ENCODE measurements at regions not wholly inside any gene's neighbourhood (a gene's known extent, or its start where the extent isn't known, plus 50 kb on each side); places are given as distances from the start of the nearest gene placed in this dataset.

DNA sequence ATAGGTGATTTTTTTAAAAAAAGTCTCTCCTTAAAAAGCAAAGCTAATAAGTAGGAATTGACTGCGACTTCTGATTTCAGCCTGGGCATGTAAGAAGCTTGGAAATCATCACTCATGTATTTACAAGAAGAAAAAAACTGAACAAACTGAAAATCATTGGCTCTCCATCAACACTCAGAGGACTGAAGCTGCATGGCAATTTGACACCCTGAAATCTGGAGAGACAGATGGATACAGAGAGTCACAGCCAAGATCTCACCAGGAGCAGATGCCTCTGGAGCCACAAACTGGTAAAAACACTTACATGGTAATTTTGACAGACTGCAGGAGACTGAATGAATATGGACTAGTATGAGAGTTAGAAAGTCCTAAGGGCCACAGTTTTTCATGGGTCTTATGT, 191.2 kb upstream of the TCF21 start:
- peak; percentile 96 for DNase-seq

DNA sequence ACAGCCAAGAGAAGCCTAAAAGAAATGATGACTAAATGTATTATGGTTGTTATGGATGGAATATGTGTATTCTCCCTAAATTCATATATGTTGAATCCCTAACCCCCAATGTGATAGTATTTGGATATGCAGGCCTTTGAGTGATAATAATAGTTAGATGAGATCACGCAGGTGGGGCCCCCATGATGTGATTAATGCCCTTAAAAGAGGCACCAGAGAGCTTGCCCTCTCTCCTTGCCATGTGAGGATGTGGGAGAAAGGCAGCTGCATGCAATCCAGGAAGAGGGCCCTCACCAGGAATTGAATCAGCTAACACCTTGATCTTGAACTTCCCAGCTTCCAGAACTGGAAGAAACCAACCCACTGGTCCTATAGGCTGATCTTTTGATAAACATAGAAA, 190.6 kb upstream of the TCF21 start:
- DNase-seq: no peak

DNA sequence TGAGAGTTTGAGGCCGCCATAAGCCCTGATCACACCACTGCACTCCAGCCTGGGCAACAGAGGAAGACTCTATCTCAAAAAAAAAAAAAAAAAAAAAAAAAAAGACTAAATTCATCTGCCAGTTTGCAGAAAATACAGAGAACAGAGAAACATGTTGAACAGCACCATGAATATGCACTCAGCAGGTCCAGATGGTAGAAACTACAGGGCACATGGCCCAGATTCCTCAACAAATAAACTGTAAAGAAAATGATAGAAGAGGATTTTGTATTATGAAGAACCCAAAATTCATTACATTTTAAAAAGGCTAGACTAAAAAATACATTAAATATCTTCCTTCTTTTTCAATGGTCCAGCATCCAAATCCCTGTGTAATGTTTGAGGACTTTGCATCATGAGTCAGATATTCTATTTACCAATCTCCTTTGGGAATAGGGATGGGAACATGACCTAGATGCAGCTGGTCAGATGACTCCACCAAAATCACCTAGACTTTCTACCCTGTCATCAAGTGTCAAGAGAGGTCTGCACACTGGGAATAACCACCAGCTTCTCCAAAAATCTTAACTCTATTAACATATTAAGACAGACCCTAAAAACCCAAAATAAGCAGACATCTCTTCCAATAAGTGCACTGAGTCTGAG, 189.1 kb upstream of the TCF21 start:
- DNase-seq: no peak

DNA sequence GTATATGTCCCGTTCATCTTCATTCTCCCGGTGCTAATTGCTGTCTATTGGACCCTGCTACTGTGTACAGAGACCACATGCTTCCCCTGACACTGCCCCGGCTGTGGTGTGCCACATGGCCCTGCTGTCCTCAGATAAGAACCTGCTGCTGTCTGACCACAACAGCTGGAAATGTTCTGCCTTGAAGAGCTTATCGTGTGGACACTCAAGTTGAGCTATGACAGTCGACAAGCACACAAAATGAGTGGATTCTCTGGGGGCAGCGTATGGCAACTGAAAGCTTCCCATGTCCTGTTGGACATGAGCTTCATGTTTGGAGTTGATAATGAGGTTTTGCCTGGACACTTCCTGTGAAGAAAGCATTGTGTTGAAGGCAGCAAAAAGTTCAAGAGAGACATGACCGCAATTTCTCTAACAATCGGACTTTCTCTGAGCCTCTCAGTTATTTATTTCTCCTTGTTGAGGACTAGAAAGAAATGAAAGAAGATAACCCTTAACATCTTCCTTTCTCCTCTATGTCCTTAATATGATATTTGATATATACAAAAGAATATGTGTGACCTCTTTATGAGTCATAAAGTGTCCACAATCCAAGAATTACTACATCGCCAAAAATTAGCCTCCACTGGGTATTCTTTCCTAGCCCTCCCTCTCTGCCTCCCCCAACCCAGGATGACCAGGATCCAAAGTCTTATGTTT, 187.1 kb upstream of the TCF21 start:
- DNase-seq: no peak

- no peak for DNase-seq
These were observed 184.5 kb upstream of the TCF21 start for GRCh38 chr6:133704371-133704770.

GRCh38 chr6:133705066-133705465, 183.8 kb upstream of the TCF21 start:
- DNase-seq: no peak

- no peak for DNase-seq
These were observed 183.2 kb upstream of the TCF21 start for GRCh38 chr6:133705731-133706130.

- peak; percentile 54 for DNase-seq
These were observed 181.5 kb upstream of the TCF21 start for GRCh38 chr6:133707456-133707855.

DNA sequence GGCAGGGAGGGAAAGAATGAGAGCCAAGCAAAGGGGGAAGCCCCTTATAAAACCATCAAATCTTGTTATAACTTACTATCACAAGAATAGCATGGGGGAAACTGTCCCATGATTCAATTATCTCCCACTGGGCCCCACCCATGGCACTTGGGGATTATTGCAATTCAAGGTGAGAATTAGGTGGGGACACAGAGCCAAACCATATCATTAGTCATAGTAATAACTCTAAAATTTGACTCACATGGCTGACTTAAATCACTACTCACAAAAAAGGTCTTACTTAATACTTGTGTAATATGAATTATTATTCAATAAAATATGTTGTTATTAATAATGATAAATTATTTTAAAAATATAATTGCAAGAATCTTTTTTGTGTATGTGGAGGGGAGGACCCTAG, 178.1 kb upstream of the TCF21 start:
- DNase-seq: no peak

- no peak for DNase-seq
These were observed 173.6 kb upstream of the TCF21 start for GRCh38 chr6:133715270-133715669.

- DNase-seq: no peak
These were observed 164.2 kb upstream of the TCF21 start for GRCh38 chr6:133724726-133725125.

GRCh38 chr6:133726188-133726587, 162.7 kb upstream of the TCF21 start:
- no peak for DNase-seq

- DNase-seq: no peak
These were observed 158.0 kb upstream of the TCF21 start for GRCh38 chr6:133730881-133731280.

GRCh38 chr6:133740218-133740617, 148.7 kb upstream of the TCF21 start:
- no peak for DNase-seq

DNA sequence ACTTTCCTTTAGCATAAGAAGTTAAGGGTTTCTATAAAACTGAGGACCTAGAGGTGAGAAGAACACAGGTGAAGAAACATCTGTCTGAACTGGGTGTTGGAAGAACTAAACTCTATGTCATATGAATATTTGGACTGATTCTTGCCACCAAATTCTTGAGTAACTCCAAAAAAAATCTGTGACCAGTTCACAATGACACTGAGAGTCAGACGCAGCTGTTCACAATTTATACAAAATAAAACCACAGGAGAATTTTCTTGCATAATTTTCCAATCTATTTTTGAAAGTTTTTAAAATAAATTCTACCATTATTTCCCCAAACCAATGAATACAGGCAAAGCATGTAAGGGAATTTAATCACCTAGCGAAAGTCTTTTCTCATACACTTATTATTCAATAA, 148.1 kb upstream of the TCF21 start:
- no peak for DNase-seq

DNA sequence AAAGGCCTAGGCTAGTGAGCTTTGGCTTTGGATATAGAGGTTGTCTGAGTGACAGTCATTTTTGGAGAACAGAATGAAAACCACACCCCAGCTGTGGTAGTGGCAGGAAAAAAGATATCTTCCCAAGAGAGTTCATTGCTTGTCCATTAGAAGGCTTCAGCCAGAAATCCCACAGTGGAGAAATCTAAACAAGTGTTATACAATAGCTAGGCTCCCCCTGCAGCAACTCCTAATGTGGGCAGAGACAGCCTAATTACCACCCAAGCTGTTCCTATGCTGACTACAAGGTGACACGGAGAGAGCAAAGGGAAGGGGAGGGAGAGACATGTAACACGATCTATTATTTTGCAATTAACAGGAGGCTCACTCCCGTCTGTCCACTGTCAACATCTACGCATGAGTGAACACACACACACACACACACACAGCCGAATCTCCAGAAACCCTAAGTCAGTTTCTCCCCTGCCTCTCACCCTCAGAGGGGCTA, 147.5 kb upstream of the TCF21 start:
- peak; percentile 91 for DNase-seq

- DNase-seq: no peak
These were observed 145.3 kb upstream of the TCF21 start for GRCh38 chr6:133743621-133744020.

- no peak for DNase-seq
These were observed 142.5 kb upstream of the TCF21 start for GRCh38 chr6:133746417-133746770.

DNA sequence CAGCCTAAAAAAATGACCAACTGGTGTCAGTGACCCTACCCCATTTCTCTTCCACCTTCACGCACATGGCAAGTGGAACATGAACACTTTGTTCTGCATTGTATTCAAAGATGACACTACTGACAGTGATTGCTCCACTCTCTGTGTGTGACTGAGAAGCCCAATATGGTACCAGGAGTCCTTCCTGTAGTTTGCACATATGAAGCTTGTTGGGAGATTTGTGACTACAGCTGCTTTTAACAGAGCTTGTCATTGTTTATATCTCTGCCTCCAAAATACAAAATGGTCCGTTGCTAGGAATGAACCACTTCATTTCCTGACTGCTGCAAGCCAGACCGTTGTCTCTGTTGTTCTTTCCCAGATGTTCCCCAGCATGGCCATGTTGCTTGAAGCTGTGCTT, 140.3 kb upstream of the TCF21 start:
- no peak for DNase-seq

DNA sequence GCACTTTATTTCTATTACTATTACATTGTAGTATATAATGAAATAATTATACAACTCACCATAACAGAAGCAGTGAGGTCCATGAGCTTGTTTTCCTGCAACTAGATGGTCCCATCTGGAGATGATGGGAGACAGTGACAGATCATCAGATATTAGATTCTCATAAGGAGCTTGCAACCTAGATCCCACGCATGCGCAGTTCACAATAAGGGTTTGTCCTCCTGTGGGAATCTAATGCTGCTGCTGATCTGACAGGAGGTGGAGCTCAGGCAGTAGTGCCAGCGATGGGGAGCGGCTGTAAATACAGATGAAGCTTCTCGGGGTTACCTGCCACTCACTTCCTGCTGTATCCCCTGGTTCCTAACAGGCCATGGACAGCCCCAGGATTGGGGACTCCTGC, 139.5 kb upstream of the TCF21 start:
- DNase-seq: no peak

DNA sequence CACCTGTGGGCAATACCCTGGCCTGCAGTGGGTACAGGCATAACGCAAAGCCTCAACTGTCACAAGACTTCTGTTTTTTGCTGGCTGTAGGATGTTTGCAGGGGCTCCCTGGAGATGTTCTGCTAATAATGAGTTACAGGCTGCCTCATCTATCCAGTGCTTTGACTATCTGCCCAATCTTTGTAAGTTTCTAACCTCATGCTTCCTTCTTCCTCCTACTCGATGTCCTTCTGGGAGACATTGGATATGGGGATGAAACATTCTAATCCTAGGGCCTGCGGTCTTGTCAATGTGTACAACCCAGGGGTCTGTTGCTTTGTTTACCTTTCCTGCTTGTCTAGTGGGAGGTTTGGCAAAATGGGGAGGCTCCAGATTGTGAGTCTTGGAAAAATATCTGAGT, 136.8 kb upstream of the TCF21 start:
- no peak for DNase-seq

DNA sequence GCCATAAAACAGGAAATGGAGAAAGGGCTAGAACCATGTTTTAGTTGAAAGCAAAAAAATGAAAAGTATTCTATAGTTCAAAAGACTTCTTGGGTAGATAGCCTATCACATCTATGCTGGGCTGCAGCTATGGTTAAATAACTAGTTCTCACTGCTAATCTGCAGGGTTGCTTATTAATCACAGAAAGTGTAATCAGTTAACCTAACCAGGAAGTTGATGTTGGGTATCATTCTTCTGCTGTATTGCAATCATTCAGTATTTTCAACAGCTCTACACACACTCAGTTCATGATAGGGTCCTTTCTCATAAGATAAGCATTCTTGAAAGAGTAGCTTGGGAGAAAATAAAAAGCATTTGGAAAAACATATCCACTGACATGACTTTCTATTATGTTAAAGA, 135.2 kb upstream of the TCF21 start:
- no peak for DNase-seq

DNA sequence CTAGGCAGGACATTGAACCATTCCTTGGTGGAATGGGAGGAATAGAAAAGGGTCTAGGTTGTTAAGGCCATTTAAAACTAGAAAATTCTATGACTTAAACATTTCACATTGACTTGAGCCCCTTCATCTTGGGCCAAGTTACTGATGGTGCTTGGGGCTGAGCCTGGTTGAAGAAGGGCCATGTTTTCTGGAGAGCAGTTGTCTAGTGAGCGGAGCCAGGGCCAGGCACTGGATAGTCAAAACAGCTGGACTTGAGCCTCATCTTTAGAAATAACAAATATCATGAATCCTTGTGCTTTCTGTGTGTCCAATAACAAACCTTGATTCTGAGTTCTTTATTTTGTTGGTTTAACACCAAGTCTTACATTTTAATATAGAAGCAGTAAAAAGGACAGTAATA, 134.6 kb upstream of the TCF21 start:
- no peak for DNase-seq

DNA sequence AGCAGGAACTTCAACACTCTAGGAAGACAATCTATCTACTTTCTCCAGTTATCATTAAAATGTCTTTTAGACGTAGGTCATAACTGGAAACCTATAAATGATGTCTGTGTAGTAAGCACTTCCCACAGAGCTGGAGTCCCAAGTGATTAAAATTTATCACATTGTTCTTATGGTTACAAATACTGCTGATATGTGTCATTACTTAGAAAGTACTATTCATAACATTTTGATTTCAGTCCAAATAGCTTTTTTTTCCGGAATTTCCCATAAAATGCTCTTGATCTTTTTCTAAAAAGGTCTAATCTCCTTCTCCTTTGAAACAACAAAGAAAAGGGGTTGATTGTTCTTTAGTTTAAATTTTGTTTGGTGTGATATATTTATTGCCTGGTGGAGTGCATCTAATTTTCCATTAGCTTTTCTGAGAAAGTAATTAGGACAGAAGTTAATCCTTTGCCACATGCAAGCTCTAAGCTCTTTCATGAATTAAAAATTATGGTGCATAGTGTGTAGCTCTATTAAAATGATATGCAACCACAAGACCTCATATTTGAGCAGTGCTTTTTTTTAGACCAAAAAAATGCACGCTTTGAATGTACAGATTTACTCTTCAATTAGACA, 132.7 kb upstream of the TCF21 start:
- DNase-seq: no peak

DNA sequence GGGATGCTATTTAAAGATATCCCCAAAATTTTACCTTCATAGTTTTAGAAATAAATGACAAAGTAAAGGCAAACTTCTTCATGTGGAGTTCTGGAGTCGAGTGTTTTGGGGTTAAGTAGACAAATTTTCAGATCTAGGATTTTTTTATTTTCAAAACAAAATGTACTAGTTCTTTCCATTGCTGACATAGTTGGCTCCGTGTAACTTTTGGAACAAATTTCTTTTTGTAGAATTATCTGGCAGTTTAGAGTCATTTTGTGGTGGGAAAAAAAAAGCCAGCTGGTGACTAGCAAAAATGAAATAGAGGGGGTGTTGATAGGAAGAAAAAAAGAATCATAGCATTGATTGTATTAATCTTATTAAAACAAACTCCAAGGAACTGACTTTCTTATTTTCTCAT, 131.6 kb upstream of the TCF21 start:
- no peak for DNase-seq

All from NCI-H1694 treated with DMSO at 0.1 percent for 48 hours (cell line).